HCT116 (cell line): ENCODE measurements at regions not wholly inside any gene's neighbourhood (a gene's known extent, or its start where the extent isn't known, plus 50 kb on each side); places are given as distances from the start of the nearest gene placed in this dataset.

Source experiments
- TF ChIP-seq, protein P1 (sequence below), 3 experiments: fragments of 200-600 bp in 1 of 3; sonication (generic) in 1 of 3; IDR thresholded peaks in 2 of 3; conservative IDR thresholded peaks in 1 of 3; 2 replicates each; pipeline ENCODE4 v1.5.1; 2012 to 2017; ENCODE audit warnings: low read depth in 2 of 3, low read length in 2 of 3, antibody characterized with exemption in 1 of 3, borderline replicate concordance in 1 of 3, control low read depth in 1 of 3, mild to moderate bottlenecking in 1 of 3, mixed read lengths in 1 of 3, mixed run types in 1 of 3, moderate library complexity in 1 of 3; ENCODE audit not compliant: insufficient read depth in 1 of 3
- TF ChIP-seq, protein P2 (sequence below): IDR thresholded peaks from 2 replicates; pipeline ENCODE4 v1.6.1; 2011; ENCODE audit warnings: mild to moderate bottlenecking, low read length, moderate library complexity; ENCODE audit not compliant: insufficient replicate concordance; ENCODE audit errors: extremely low read depth

DNA sequence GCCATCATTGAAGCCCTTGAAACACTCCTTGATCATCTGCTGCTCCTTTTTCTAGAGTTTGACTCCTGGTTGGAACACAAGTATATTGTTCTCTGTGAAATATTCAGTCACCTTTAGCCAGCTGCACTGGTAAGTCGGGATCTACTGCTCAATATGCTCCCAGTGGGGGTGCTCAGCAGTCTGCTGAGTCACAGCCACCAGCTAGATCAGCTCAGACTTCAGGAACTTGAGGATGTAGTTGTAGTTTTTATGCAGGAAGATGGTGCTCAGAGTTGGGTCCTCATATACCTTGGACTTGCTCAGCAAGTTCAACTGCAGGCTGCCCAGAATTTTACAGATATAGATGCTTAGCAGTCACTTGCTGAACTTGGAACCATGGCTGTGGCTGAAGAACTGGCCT, 202.5 kb upstream of the RPL34 start:
- TF ChIP-seq, protein P1, sequence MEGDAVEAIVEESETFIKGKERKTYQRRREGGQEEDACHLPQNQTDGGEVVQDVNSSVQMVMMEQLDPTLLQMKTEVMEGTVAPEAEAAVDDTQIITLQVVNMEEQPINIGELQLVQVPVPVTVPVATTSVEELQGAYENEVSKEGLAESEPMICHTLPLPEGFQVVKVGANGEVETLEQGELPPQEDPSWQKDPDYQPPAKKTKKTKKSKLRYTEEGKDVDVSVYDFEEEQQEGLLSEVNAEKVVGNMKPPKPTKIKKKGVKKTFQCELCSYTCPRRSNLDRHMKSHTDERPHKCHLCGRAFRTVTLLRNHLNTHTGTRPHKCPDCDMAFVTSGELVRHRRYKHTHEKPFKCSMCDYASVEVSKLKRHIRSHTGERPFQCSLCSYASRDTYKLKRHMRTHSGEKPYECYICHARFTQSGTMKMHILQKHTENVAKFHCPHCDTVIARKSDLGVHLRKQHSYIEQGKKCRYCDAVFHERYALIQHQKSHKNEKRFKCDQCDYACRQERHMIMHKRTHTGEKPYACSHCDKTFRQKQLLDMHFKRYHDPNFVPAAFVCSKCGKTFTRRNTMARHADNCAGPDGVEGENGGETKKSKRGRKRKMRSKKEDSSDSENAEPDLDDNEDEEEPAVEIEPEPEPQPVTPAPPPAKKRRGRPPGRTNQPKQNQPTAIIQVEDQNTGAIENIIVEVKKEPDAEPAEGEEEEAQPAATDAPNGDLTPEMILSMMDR (IDR thresholded peaks at IDR 0.05 in 2 of 3, conservative IDR thresholded peaks at IDR 0.05 in 1 of 3; ENCODE audit: borderline replicate concordance in 1 of 3, insufficient read depth in 1 of 3, low read depth in 2 of 3, low read length in 2 of 3), result no peak
- TF ChIP-seq, protein P2, sequence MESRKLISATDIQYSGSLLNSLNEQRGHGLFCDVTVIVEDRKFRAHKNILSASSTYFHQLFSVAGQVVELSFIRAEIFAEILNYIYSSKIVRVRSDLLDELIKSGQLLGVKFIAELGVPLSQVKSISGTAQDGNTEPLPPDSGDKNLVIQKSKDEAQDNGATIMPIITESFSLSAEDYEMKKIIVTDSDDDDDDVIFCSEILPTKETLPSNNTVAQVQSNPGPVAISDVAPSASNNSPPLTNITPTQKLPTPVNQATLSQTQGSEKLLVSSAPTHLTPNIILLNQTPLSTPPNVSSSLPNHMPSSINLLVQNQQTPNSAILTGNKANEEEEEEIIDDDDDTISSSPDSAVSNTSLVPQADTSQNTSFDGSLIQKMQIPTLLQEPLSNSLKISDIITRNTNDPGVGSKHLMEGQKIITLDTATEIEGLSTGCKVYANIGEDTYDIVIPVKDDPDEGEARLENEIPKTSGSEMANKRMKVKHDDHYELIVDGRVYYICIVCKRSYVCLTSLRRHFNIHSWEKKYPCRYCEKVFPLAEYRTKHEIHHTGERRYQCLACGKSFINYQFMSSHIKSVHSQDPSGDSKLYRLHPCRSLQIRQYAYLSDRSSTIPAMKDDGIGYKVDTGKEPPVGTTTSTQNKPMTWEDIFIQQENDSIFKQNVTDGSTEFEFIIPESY, result no peak
